ENCODE measurements at regions not wholly inside any gene's neighbourhood (a gene's known extent, or its start where the extent isn't known, plus 50 kb on each side); places are given as distances from the start of the nearest gene placed in this dataset.

DNA sequence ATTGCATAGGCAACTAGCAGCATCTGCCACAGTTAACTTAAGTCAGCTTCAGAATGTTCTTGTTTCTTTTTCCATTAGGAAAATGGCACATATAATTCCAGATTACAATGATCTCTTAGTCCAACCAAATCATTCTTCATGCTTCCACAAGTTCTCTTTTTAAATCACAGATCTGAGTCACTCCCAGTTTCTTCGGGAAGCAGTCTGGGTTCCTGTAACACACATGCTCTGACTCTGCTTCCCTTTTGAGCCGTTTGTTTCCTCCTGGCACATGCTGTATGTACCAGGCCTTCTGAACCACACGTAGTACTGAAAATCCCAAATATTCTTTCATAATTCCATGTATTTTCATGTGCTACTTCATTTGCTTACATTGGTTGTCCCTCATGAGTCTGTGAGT lies 388.8 kb upstream of the PDE3A start:
- CTCF ChIA-PET: no interaction called here
- WGBS, 2 experiments (ENCODE audit: extremely low coverage in 2 of 2, insufficient read length in 1 of 2): 100% methylated on average over 1 of the region's 3 CpGs; no CpG with 5 or more reads in 1 of the 2 experiments
- no peaks in the 10 kb centered on the region for H3K36me3 ChIP-seq (ENCODE audit: control insufficient read depth, insufficient read depth, low read length)
- no peak overlapping the region for H3K9ac ChIP-seq (ENCODE audit: low read depth, low read length)
- no TSS peak for BruUV-seq (replicated peaks)
- no peak overlapping the region for H3K4me3 ChIP-seq (ENCODE audit: insufficient read depth, low read depth, low read length)
- no peak overlapping the region for H3K18ac ChIP-seq (ENCODE audit: low read depth, low read length)
- POLR2A ChIA-PET (ENCODE audit: unreplicated experiment): no interaction called here
- no peak overlapping the region for H2BK120ac ChIP-seq (ENCODE audit: low read depth, low read length)
- no peak overlapping the region for H2BK15ac ChIP-seq (ENCODE audit: low read depth, low read length)
- H4K5ac ChIP-seq (ENCODE audit: low read depth, low read length): no peak overlapping the region
- no peak overlapping the region for H2BK20ac ChIP-seq (ENCODE audit: low read depth, low read length)
- no peak overlapping the region for H2AFZ ChIP-seq (replicated peaks; ENCODE audit: low read length, poor library complexity)
- no peak overlapping the region for H3K27ac ChIP-seq (ENCODE audit: insufficient read depth, low read length)
- H4K20me1 ChIP-seq (ENCODE audit: insufficient read depth, low read length): no peaks in the 10 kb centered on the region
- H4K8ac ChIP-seq (ENCODE audit: low read depth in 2 of 2, low read length in 2 of 2): no peak overlapping the region
- H3K27me3 ChIP-seq (ENCODE audit: control insufficient read depth, insufficient read depth, low read length): no peaks in the 10 kb centered on the region
- intact Hi-C loops (cut with micrococcal nuclease): no loop called here
- no peak overlapping the region for H2BK5ac ChIP-seq (ENCODE audit: low read depth, low read length, poor library complexity, severe bottlenecking)
- H3K4me1 ChIP-seq (ENCODE audit: control insufficient read depth, insufficient read depth, low read length): no peaks in the 10 kb centered on the region
- no peak overlapping the region for H2AK9ac ChIP-seq (replicated peaks; ENCODE audit: low read depth, low read length, poor library complexity)
- no peak overlapping the region for H3K23ac ChIP-seq (ENCODE audit: low read depth, low read length)
- no peak overlapping the region for H3K56ac ChIP-seq (ENCODE audit: extremely low read depth, insufficient read depth, low read length)
- H3K4me2 ChIP-seq (ENCODE audit: low read depth, low read length): no peak overlapping the region
- H3K4ac ChIP-seq (ENCODE audit: low read depth, low read length): no peak overlapping the region
- no peaks in the 10 kb centered on the region for H3K79me1 ChIP-seq (ENCODE audit: low read depth in 1 of 2, low read length in 2 of 2)
- dilution Hi-C loops (cut with HindIII; ENCODE audit: low sequenced_read_pairs, unreplicated experiment): no loop called here
- DNase-seq: no peak
- no peak overlapping the region for H4K91ac ChIP-seq (ENCODE audit: insufficient read depth, low read depth, low read length)
- no peak overlapping the region for H2AK5ac ChIP-seq (ENCODE audit: low read depth, low read length)
- H3K9me3 ChIP-seq (ENCODE audit: control insufficient read depth, insufficient read depth, low read length): no peaks in the 10 kb centered on the region
- H3K9me1 ChIP-seq (ENCODE audit: insufficient read depth, low read length): no peaks in the 10 kb centered on the region
- ATAC-seq (ENCODE audit: low read depth): no peak
- TF ChIP-seq NFE2L2 (IDR thresholded peaks at IDR 0.05; ENCODE audit: low read depth, low read length) (no peak), CEBPB (IDR thresholded peaks at IDR 0.05; ENCODE audit: low read depth, low read length) (no peak), SMC3 (IDR thresholded peaks at IDR 0.05; ENCODE audit: low read depth, low read length) (no peak), RCOR1 (IDR thresholded peaks at IDR 0.05; ENCODE audit: insufficient replicate concordance, low read length) (no peak), FOS (IDR thresholded peaks at IDR 0.05; ENCODE audit: low read depth, low read length) (no peak), RAD21 (IDR thresholded peaks at IDR 0.05; ENCODE audit: low read length) (no peak), POLR2A (IDR thresholded peaks at IDR 0.05; ENCODE audit: low read depth, low read length) (no peak)
- in situ Hi-C loops (cut with MboI; ENCODE audit: low sequenced_read_pairs): loop anchor here (10.0 to 25.0 kb wide), 2 partner anchors 65 to 217 kb away; no protein-coding TSS in a partner anchor
- no peak overlapping the region for H3K14ac ChIP-seq (replicated peaks; ENCODE audit: low read depth, low read length)
